Body of pancreas (tissue), 4 donors: ENCODE measurements at regions not wholly inside any gene's neighbourhood (a gene's known extent, or its start where the extent isn't known, plus 50 kb on each side); places are given as distances from the start of the nearest gene placed in this dataset.

Experiments used
- ATAC-seq: fragments of 150-250 bp; one replicate; pipeline ENCODE4 v1.9.1; 2016
- DNase-seq, 4 donors: peaks; one replicate each; pipeline ENCODE4 v3.0.0-alpha.2; 2019
- H3K27ac ChIP-seq, 4 donors: fragments of 200-600 bp; sonication (generic); 1 replicate in 3 of 4; 2 replicates in 1 of 4; pipeline versions ENCODE4 v1.5.1 to v1.6.1; 2016 to 2019; ENCODE audit warnings: mild to moderate bottlenecking in 1 of 4, mixed read lengths in 1 of 4, moderate library complexity in 1 of 4
- H3K27me3 ChIP-seq, 2 donors: fragments of 200-600 bp; sonication (generic); one replicate each; pipeline ENCODE4 v1.6.0; 2016; ENCODE audit warnings: mild to moderate bottlenecking in 1 of 2
- H3K36me3 ChIP-seq, 2 donors: fragments of 200-600 bp; sonication (generic); replicated peaks in 1 of 2; 2 replicates each; pipeline ENCODE4 v1.5.1; 2016; ENCODE audit warnings: low read depth in 2 of 2; ENCODE audit not compliant: insufficient read depth in 1 of 2
- H3K4me1 ChIP-seq: fragments of 200-600 bp; sonication (generic); one replicate; pipeline ENCODE4 v1.6.0; 2016
- H3K4me3 ChIP-seq, 2 donors: fragments of 200-600 bp; sonication (generic); 1 replicate in 1 of 2; 2 replicates in 1 of 2; pipeline ENCODE4 v1.5.1; 2016 to 2019
- H3K9me3 ChIP-seq, 3 donors: fragments of 200-600 bp; sonication (generic); 1 replicate in 2 of 3; 2 replicates in 1 of 3; pipeline ENCODE4 v1.5.1; 2016
- POLR2A ChIP-seq, 3 donors: fragments of 450-650 bp; IDR thresholded peaks; one replicate each; pipeline ENCODE4 v1.6.1; 2016; ENCODE audit warnings: antibody characterized with exemption in 3 of 3, mild to moderate bottlenecking in 2 of 3
- WGBS, 2 donors: methylation state at CpG; one replicate each; pipeline ENCODE4 v1.1.5; 2017; 5-methylcytosine and 5-hydroxymethylcytosine counted together
- intact Hi-C: fragments of 100-400 bp; cut with DNase I; formaldehyde crosslinking; loops from one replicate; pipeline ENCODE4 v1.15.1; 2023
- TF ChIP-seq, protein P1 (sequence below), 7 experiments: fragments of 450-650 bp in 4 of 7; fragments of 200-600 bp in 3 of 7; sonication (generic) in 3 of 7; IDR thresholded peaks; one replicate each; pipeline ENCODE4 v1.5.1; 2016 to 2019; ENCODE audit warnings: antibody characterized with exemption in 7 of 7

DNA sequence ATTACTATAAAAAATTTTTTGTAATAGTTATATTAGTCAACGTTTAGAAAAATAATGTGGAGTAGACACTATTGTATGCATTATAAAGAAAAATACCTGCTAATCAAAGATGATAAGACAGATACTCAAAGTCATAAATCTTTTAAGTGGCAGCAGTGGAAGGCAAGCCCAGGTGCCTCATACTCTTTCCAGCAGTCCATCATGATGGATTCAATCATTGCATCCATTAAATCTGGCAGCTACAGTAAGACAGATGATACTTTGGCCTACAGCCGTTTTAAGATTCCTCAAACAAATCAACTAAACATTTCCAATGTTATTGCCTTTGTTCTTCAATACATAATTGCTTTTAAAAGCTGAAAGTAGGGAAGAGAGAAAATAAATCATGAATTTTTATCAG lies 1392.9 kb upstream of the NUDT12 start:
- no peak for TF ChIP-seq POLR2A (IDR thresholded peaks at IDR 0.05)
- TF ChIP-seq, protein P1, sequence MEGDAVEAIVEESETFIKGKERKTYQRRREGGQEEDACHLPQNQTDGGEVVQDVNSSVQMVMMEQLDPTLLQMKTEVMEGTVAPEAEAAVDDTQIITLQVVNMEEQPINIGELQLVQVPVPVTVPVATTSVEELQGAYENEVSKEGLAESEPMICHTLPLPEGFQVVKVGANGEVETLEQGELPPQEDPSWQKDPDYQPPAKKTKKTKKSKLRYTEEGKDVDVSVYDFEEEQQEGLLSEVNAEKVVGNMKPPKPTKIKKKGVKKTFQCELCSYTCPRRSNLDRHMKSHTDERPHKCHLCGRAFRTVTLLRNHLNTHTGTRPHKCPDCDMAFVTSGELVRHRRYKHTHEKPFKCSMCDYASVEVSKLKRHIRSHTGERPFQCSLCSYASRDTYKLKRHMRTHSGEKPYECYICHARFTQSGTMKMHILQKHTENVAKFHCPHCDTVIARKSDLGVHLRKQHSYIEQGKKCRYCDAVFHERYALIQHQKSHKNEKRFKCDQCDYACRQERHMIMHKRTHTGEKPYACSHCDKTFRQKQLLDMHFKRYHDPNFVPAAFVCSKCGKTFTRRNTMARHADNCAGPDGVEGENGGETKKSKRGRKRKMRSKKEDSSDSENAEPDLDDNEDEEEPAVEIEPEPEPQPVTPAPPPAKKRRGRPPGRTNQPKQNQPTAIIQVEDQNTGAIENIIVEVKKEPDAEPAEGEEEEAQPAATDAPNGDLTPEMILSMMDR (IDR thresholded peaks at IDR 0.05) = no peak
- Histone ChIP-seq H3K4me3 (no peak overlapping the region), H3K4me1 (no peaks in the 10 kb centered on the region), H3K36me3 (no peaks in the 10 kb centered on the region), H3K27ac (no peak overlapping the region), H3K27me3 (no peaks in the 10 kb centered on the region), H3K9me3 (peaks cover 0 to 5% (median 0%) of the 10 kb centered on the region in 3 donors)
- WGBS, 2 donors = 36 to 55% methylated on average over 2 of the region's 2 CpGs
- intact Hi-C loops = no loop called here
- DNase-seq (no peak), ATAC-seq (no peak)

DNA sequence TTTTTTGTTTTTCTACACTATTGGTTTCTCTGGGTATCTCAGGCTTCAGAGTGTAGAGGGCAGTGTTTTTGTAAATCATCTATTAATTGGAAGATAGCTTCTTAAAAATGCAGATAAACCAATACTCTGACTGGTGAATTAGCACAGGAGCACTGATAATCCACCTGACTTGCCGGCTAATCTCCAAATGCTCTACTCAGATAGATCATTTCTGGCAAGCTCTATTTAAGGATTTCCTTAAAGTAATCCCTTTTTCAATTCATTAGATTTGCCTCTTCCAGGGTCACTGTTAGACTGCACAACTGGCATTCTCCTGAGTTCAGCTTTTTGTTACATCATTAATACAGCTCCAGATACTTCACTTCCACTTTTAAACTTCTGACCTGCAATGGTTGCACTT lies 1390.3 kb upstream of the NUDT12 start:
- ATAC-seq = no peak
- no peak overlapping the region for H3K4me3 ChIP-seq
- H3K27ac ChIP-seq = no peak overlapping the region
- no peaks in the 10 kb centered on the region for H3K4me1 ChIP-seq
- H3K36me3 ChIP-seq = no peaks in the 10 kb centered on the region
- H3K9me3 ChIP-seq = no peaks in the 10 kb centered on the region
- intact Hi-C loops = no loop called here
- no peaks in the 10 kb centered on the region for H3K27me3 ChIP-seq
- no peak for DNase-seq
- no peak for TF ChIP-seq POLR2A (IDR thresholded peaks at IDR 0.05)
- TF ChIP-seq, protein P1 (IDR thresholded peaks at IDR 0.05) = no peak
- WGBS, 2 donors = 50 to 58% methylated on average over 1 of the region's 1 CpG

DNA sequence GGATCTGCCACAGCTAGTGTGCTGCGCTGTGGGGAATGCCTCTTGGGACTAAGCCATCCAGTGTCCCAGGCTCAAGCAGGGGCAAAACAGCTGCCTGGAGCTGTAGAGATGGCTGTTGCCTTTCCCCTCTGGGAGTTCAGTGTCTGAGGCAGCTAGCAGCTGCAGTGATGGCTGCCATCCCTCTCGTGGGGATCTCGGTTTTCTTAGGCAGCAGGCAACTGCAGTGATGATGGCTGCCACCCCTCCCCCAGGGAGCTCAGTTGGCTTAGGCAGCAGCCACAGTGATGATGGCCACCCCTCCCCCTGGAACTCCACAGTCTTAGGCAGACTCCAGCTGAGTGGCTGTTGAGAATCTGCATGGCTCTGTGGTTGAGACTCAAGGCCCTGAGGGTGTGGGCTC lies 1389.2 kb upstream of the NUDT12 start:
- Histone ChIP-seq H3K27me3 (no peaks in the 10 kb centered on the region), H3K9me3 (no peaks in the 10 kb centered on the region), H3K4me3 (no peak overlapping the region), H3K27ac (no peak overlapping the region), H3K36me3 (no peaks in the 10 kb centered on the region), H3K4me1 (no peaks in the 10 kb centered on the region)
- DNase-seq (no peak), ATAC-seq (no peak)
- 82% methylated on average over 3 of the region's 3 CpGs; no CpG with 5 or more reads in 1 of the 2 donors for WGBS, 2 donors
- TF ChIP-seq, protein P1 (IDR thresholded peaks at IDR 0.05) = no peak
- TF ChIP-seq POLR2A (IDR thresholded peaks at IDR 0.05) = no peak
- intact Hi-C loops = no loop called here

DNA sequence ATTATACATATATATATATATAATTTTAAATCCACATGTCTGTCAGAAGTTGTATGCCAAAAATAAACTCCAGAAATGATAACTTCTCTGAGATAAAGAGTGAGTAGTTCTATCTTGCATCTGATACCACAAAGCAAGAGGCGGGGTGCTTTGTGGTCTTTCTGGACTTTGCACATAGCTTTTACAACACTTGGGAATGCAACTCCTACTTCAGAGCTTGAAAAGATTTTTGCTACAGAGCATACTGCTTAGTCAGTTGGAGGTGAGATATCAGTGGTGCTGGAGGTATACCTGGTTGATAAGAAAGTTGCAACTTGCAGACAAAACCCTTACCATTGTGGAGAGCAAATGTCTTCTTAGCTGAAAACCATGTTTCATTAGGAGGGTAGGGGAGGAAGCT lies 1384.5 kb upstream of the NUDT12 start:
- Histone ChIP-seq H3K9me3 (no peaks in the 10 kb centered on the region), H3K36me3 (no peaks in the 10 kb centered on the region), H3K4me1 (no peaks in the 10 kb centered on the region), H3K27me3 (no peaks in the 10 kb centered on the region), H3K4me3 (no peak overlapping the region), H3K27ac (no peak overlapping the region)
- no peak for ATAC-seq
- WGBS, 2 donors = 80 to 96% methylated on average over 1 of the region's 1 CpG
- intact Hi-C loops = no loop called here
- TF ChIP-seq, protein P1 (IDR thresholded peaks at IDR 0.05) = no peak
- no peak for DNase-seq

DNA sequence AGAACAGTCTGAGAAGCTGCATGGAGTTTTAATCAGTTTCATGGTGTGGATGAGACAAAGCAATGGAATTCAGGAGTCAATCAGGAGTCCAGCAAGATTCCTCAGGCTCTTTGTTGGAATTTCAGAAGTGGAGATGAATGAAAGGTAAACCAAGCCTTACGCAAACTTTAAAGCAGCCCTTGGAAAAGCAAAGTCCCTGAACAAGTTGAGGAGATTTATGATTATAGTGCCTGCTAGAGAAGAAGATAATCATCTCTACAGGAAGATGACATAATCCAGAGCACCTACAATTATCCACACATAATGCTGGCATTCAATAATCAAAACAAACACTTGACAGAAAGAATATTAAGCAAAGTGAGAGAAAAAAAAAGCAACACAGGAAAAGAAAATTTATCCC lies 1380.1 kb upstream of the NUDT12 start:
- intact Hi-C loops = no loop called here
- Histone ChIP-seq H3K4me1 (no peaks in the 10 kb centered on the region), H3K27me3 (no peaks in the 10 kb centered on the region), H3K4me3 (no peak overlapping the region), H3K9me3 (no peaks in the 10 kb centered on the region), H3K36me3 (no peaks in the 10 kb centered on the region), H3K27ac (no peak overlapping the region)
- TF ChIP-seq POLR2A (IDR thresholded peaks at IDR 0.05) = no peak
- TF ChIP-seq, protein P1 (IDR thresholded peaks at IDR 0.05) = no peak
- ATAC-seq (no peak), DNase-seq (no peak)
- 71 to 89% methylated on average over 1 of the region's 1 CpG for WGBS, 2 donors
